ENCODE measurements at regions not wholly inside any gene's neighbourhood (a gene's known extent, or its start where the extent isn't known, plus 50 kb on each side); places are given as distances from the start of the nearest gene placed in this dataset.

GRCh38 chr3:137906985-137907649 is 102.8 kb upstream of the CLDN18 start:
- TF ChIP-seq EZH2phosphoT487 (IDR thresholded peaks at IDR 0.05; ENCODE audit: low read depth, severe bottlenecking, unreplicated experiment) (no peak), EZH2 (IDR thresholded peaks at IDR 0.05; ENCODE audit: borderline replicate concordance) (no peak)
- TF ChIP-seq, protein P1, sequence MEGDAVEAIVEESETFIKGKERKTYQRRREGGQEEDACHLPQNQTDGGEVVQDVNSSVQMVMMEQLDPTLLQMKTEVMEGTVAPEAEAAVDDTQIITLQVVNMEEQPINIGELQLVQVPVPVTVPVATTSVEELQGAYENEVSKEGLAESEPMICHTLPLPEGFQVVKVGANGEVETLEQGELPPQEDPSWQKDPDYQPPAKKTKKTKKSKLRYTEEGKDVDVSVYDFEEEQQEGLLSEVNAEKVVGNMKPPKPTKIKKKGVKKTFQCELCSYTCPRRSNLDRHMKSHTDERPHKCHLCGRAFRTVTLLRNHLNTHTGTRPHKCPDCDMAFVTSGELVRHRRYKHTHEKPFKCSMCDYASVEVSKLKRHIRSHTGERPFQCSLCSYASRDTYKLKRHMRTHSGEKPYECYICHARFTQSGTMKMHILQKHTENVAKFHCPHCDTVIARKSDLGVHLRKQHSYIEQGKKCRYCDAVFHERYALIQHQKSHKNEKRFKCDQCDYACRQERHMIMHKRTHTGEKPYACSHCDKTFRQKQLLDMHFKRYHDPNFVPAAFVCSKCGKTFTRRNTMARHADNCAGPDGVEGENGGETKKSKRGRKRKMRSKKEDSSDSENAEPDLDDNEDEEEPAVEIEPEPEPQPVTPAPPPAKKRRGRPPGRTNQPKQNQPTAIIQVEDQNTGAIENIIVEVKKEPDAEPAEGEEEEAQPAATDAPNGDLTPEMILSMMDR (IDR thresholded peaks at IDR 0.05; ENCODE audit: poor library complexity): no peak
- no peaks in the 10 kb centered on the region for H4K20me1 ChIP-seq (ENCODE audit: insufficient read depth, poor library complexity, severe bottlenecking)
- H3K4me1 ChIP-seq (ENCODE audit: insufficient read depth): no peaks in the 10 kb centered on the region
- DNase-seq (ENCODE audit: low spot score): no peak
- no peak overlapping the region for H3K4me2 ChIP-seq
- WGBS (ENCODE audit: low lambda C conversion rate, missing lambda C conversion rate): 94% methylated on average over 10 of the region's 10 CpGs
- no peaks in the 10 kb centered on the region for H3K36me3 ChIP-seq (replicated peaks; ENCODE audit: insufficient read depth, low read depth)
- H3K79me2 ChIP-seq: no peaks in the 10 kb centered on the region
- no peak overlapping the region for H3K4me3 ChIP-seq
- no peaks in the 10 kb centered on the region for H3K9me2 ChIP-seq (replicated peaks; ENCODE audit: insufficient read depth)
- H3K27ac ChIP-seq: no peak overlapping the region
- H3K9me3 ChIP-seq (ENCODE audit: low read depth): no peaks in the 10 kb centered on the region
- no peaks in the 10 kb centered on the region for H3K27me3 ChIP-seq
- no peak overlapping the region for H2AFZ ChIP-seq

DNA sequence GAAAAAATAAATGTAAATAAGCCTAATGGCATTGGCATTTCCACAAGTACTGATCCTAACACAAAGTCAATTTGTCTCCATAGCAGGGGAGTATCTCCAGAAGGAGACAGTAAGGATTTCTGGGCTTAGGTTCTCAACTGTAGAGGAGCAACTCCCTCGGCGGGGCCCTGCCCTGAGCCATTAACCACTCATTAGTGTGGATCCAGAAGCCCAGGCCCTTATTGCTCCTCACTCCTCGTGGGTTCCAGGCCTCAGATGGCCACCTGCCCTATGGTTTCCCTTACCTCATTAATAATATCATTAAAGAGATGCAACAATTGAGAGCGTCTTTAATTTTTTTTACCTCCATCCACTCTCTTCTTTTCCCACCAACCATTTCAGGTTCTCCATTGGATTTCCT is 85.3 kb upstream of the CLDN18 start:
- 87% methylated on average over 4 of the region's 4 CpGs for WGBS (ENCODE audit: low lambda C conversion rate, missing lambda C conversion rate)

DNA sequence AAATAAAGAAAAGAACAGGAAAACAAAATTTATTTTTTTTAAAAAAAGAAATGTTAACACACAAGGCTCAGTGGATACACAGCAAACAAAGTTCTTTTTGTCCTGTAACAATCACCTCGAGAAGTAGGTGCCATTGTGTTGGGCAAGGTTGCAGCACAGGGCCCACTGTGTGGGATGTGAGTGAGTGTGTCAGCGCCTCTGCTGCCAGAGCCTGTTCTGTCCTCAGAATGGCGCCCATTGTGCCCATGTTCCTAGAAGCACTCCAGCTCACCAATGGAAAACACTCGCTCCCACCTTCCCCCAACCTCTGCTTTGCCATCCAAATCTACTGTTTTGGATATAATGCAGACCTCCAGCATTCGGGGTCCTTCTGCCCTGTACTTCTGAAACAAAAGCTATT is 84.9 kb upstream of the CLDN18 start:
- no peaks in the 10 kb centered on the region for H3K36me3 ChIP-seq (replicated peaks; ENCODE audit: insufficient read depth, low read depth)
- no peak for DNase-seq (ENCODE audit: low spot score)
- no peaks in the 10 kb centered on the region for H3K9me2 ChIP-seq (replicated peaks; ENCODE audit: insufficient read depth)
- no peaks in the 10 kb centered on the region for H3K79me2 ChIP-seq
- no peaks in the 10 kb centered on the region for H3K27me3 ChIP-seq
- no peaks in the 10 kb centered on the region for H3K9me3 ChIP-seq (ENCODE audit: low read depth)
- no peaks in the 10 kb centered on the region for H4K20me1 ChIP-seq (ENCODE audit: insufficient read depth, poor library complexity, severe bottlenecking)
- no peak overlapping the region for H2AFZ ChIP-seq
- no peak overlapping the region for H3K4me3 ChIP-seq
- no peak overlapping the region for H3K4me2 ChIP-seq
- no peak overlapping the region for H3K27ac ChIP-seq
- no peaks in the 10 kb centered on the region for H3K4me1 ChIP-seq (ENCODE audit: insufficient read depth)
- WGBS (ENCODE audit: low lambda C conversion rate, missing lambda C conversion rate): 88% methylated on average over 5 of the region's 5 CpGs
- TF ChIP-seq, protein P1 (IDR thresholded peaks at IDR 0.05; ENCODE audit: poor library complexity): no peak
- TF ChIP-seq EZH2phosphoT487 (IDR thresholded peaks at IDR 0.05; ENCODE audit: low read depth, severe bottlenecking, unreplicated experiment): no peak
- no peak for TF ChIP-seq EZH2 (IDR thresholded peaks at IDR 0.05; ENCODE audit: borderline replicate concordance)

More for the DNA sequence above, 85.3 kb upstream of the CLDN18 start:
- Histone ChIP-seq H3K9me3 (ENCODE audit: low read depth) (no peaks in the 10 kb centered on the region), H3K4me1 (ENCODE audit: insufficient read depth) (no peaks in the 10 kb centered on the region), H3K9me2 (replicated peaks; ENCODE audit: insufficient read depth) (no peaks in the 10 kb centered on the region), H3K27me3 (no peaks in the 10 kb centered on the region), H3K4me2 (no peak overlapping the region), H3K4me3 (no peak overlapping the region), H4K20me1 (ENCODE audit: insufficient read depth, poor library complexity, severe bottlenecking) (no peaks in the 10 kb centered on the region), H3K79me2 (no peaks in the 10 kb centered on the region), H3K27ac (no peak overlapping the region), H2AFZ (no peak overlapping the region), H3K36me3 (replicated peaks; ENCODE audit: insufficient read depth, low read depth) (no peaks in the 10 kb centered on the region)
- no peak for DNase-seq (ENCODE audit: low spot score)
- no peak for TF ChIP-seq EZH2phosphoT487 (IDR thresholded peaks at IDR 0.05; ENCODE audit: low read depth, severe bottlenecking, unreplicated experiment)
- TF ChIP-seq, protein P1 (IDR thresholded peaks at IDR 0.05; ENCODE audit: poor library complexity): no peak
- TF ChIP-seq EZH2 (IDR thresholded peaks at IDR 0.05; ENCODE audit: borderline replicate concordance): no peak
